ENCODE measurements at regions not wholly inside any gene's neighbourhood (a gene's known extent, or its start where the extent isn't known, plus 50 kb on each side); places are given as distances from the start of the nearest gene placed in this dataset.

DNA sequence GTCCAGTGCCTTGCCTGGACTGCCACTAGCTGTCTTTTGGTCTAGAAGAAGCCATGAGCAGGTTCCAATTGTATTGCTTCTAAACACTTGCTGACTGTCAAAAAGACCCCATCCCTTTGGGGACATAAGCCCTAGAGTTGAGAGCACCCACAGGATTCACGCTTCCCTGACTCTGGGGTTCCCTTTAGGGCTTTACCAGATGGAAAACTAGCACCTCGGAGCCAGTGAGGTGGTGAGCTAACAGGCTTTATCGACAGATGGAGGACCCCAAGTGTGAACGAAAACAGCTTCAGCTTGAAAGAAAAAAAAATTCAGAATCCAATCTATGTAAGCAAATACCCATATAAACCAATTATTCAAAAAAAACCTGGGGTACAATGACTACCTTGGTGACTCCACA is 90.8 kb downstream of the NAA11 start:
- Histone ChIP-seq H3K4me3 (ENCODE audit: insufficient read depth, low read depth, low read length) (no peak overlapping the region), H3K79me2 (ENCODE audit: insufficient read depth, low read length) (no peaks in the 10 kb centered on the region), H4K20me1 (ENCODE audit: insufficient read depth, low read length) (no peaks in the 10 kb centered on the region), H3K27ac (ENCODE audit: low read depth, low read length) (no peak overlapping the region), H3K36me3 (ENCODE audit: insufficient read depth, low read length) (no peaks in the 10 kb centered on the region), H3K9me3 (ENCODE audit: insufficient read depth, low read depth, low read length) (no peaks in the 10 kb centered on the region), H3K4me1 (ENCODE audit: insufficient read depth, low read length) (no peaks in the 10 kb centered on the region), H2AFZ (ENCODE audit: low read depth, low read length) (no peak overlapping the region), H3K4me2 (ENCODE audit: low read length) (no peak overlapping the region), H3K27me3 (ENCODE audit: insufficient read depth, low read length) (no peaks in the 10 kb centered on the region), H3K9ac (ENCODE audit: low read length) (no peak overlapping the region)
- FAIRE-seq, result no peak
- Mint-ChIP-seq H3K9me3 (ENCODE audit: unreplicated experiment) (no peaks in the 10 kb centered on the region), H3K36me3 (ENCODE audit: low read depth, unreplicated experiment) (no peaks in the 10 kb centered on the region), H3K4me3 (ENCODE audit: unreplicated experiment) (no peak overlapping the region), H3K4me1 (ENCODE audit: low read depth, unreplicated experiment) (peaks cover 10% of the 10 kb centered on the region), H3K27me3 (ENCODE audit: low read depth, unreplicated experiment) (no peaks in the 10 kb centered on the region), H3K27ac (ENCODE audit: unreplicated experiment) (no peak overlapping the region)
- TF ChIP-seq, protein P1, sequence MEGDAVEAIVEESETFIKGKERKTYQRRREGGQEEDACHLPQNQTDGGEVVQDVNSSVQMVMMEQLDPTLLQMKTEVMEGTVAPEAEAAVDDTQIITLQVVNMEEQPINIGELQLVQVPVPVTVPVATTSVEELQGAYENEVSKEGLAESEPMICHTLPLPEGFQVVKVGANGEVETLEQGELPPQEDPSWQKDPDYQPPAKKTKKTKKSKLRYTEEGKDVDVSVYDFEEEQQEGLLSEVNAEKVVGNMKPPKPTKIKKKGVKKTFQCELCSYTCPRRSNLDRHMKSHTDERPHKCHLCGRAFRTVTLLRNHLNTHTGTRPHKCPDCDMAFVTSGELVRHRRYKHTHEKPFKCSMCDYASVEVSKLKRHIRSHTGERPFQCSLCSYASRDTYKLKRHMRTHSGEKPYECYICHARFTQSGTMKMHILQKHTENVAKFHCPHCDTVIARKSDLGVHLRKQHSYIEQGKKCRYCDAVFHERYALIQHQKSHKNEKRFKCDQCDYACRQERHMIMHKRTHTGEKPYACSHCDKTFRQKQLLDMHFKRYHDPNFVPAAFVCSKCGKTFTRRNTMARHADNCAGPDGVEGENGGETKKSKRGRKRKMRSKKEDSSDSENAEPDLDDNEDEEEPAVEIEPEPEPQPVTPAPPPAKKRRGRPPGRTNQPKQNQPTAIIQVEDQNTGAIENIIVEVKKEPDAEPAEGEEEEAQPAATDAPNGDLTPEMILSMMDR (IDR thresholded peaks at IDR 0.05; ENCODE audit: insufficient read depth, low read depth, low read length), result no peak
- no peak for TF ChIP-seq EZH2 (IDR thresholded peaks at IDR 0.05; ENCODE audit: insufficient read depth, low read length)
- DNase-seq (ENCODE audit: low read depth), result no peak

DNA sequence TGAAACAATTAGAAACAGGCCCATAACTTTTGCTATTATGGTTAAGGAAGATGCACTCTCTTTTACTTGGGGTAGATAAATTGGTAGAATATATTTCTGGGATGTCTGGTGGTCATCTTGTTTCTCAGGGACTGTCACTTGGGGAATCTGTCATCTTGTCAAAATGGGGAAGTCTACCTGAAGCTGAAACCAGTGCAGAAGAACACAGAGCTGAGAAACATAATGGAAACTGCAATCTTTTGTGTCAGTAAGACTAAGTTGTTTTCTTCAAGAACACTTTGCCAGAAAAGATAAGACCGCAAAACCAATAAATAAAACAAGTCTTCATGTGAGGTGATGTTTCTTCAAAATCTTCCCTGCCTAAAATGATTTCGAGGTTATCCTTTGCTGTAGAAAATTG is 92.0 kb downstream of the NAA11 start:
- Histone ChIP-seq H4K20me1 (ENCODE audit: insufficient read depth, low read length) (no peaks in the 10 kb centered on the region), H3K9ac (ENCODE audit: low read length) (no peak overlapping the region), H3K4me3 (ENCODE audit: insufficient read depth, low read depth, low read length) (no peak overlapping the region), H3K27ac (ENCODE audit: low read depth, low read length) (no peak overlapping the region), H3K4me2 (ENCODE audit: low read length) (no peak overlapping the region), H3K79me2 (ENCODE audit: insufficient read depth, low read length) (no peaks in the 10 kb centered on the region), H3K9me3 (ENCODE audit: insufficient read depth, low read depth, low read length) (no peaks in the 10 kb centered on the region), H3K4me1 (ENCODE audit: insufficient read depth, low read length) (no peaks in the 10 kb centered on the region), H2AFZ (ENCODE audit: low read depth, low read length) (no peak overlapping the region), H3K27me3 (ENCODE audit: insufficient read depth, low read length) (no peaks in the 10 kb centered on the region), H3K36me3 (ENCODE audit: insufficient read depth, low read length) (no peaks in the 10 kb centered on the region)
- Mint-ChIP-seq H3K4me1 (ENCODE audit: low read depth, unreplicated experiment) (peaks cover 10% of the 10 kb centered on the region), H3K36me3 (ENCODE audit: low read depth, unreplicated experiment) (no peaks in the 10 kb centered on the region), H3K9me3 (ENCODE audit: unreplicated experiment) (no peaks in the 10 kb centered on the region), H3K27ac (ENCODE audit: unreplicated experiment) (no peak overlapping the region), H3K4me3 (ENCODE audit: unreplicated experiment) (no peak overlapping the region), H3K27me3 (ENCODE audit: low read depth, unreplicated experiment) (no peaks in the 10 kb centered on the region)
- no peak for DNase-seq (ENCODE audit: low read depth)
- no peak for TF ChIP-seq EZH2 (IDR thresholded peaks at IDR 0.05; ENCODE audit: insufficient read depth, low read length)
- TF ChIP-seq, protein P1 (IDR thresholded peaks at IDR 0.05; ENCODE audit: insufficient read depth, low read depth, low read length), result no peak
- FAIRE-seq, result no peak

DNA sequence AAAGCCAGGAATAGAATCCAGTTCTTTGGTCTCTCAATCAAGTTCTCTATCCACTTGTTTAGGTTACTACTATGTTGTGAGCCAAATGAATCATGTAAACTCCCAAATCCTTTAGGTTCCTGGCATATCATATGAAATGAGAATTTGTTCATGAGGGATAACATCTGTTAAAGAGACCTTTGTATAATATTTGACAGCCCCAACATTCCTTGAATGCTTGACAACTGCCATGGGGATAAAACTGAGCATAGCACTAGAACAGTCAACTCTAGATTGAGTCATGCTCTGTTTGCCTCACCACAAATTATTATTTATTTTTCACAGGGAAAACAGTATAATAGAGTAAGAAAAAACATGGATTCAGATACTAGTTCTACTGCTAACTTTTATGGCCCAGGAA is 93.3 kb downstream of the NAA11 start:
- Histone ChIP-seq H2AFZ (ENCODE audit: low read depth, low read length) (no peak overlapping the region), H3K9me3 (ENCODE audit: insufficient read depth, low read depth, low read length) (no peaks in the 10 kb centered on the region), H4K20me1 (ENCODE audit: insufficient read depth, low read length) (no peaks in the 10 kb centered on the region), H3K36me3 (ENCODE audit: insufficient read depth, low read length) (no peaks in the 10 kb centered on the region), H3K79me2 (ENCODE audit: insufficient read depth, low read length) (no peaks in the 10 kb centered on the region), H3K4me1 (ENCODE audit: insufficient read depth, low read length) (no peaks in the 10 kb centered on the region), H3K4me3 (ENCODE audit: insufficient read depth, low read depth, low read length) (no peak overlapping the region), H3K27ac (ENCODE audit: low read depth, low read length) (no peak overlapping the region), H3K9ac (ENCODE audit: low read length) (no peak overlapping the region), H3K4me2 (ENCODE audit: low read length) (no peak overlapping the region), H3K27me3 (ENCODE audit: insufficient read depth, low read length) (no peaks in the 10 kb centered on the region)
- Mint-ChIP-seq H3K4me3 (ENCODE audit: unreplicated experiment) (no peak overlapping the region), H3K36me3 (ENCODE audit: low read depth, unreplicated experiment) (no peaks in the 10 kb centered on the region), H3K9me3 (ENCODE audit: unreplicated experiment) (no peaks in the 10 kb centered on the region), H3K27ac (ENCODE audit: unreplicated experiment) (peak overlapping the region; percentile 77), H3K4me1 (ENCODE audit: low read depth, unreplicated experiment) (peaks cover 10% of the 10 kb centered on the region), H3K27me3 (ENCODE audit: low read depth, unreplicated experiment) (no peaks in the 10 kb centered on the region)
- FAIRE-seq (no peak), DNase-seq (ENCODE audit: low read depth) (no peak)
- TF ChIP-seq, protein P1 (IDR thresholded peaks at IDR 0.05; ENCODE audit: insufficient read depth, low read depth, low read length), result no peak
- no peak for TF ChIP-seq EZH2 (IDR thresholded peaks at IDR 0.05; ENCODE audit: insufficient read depth, low read length)

Measured in astrocyte (in vitro differentiated cells and primary cell).